CD14-positive monocyte (primary cell): ENCODE measurements at regions not wholly inside any gene's neighbourhood (a gene's known extent, or its start where the extent isn't known, plus 50 kb on each side); places are given as distances from the start of the nearest gene placed in this dataset.
"Not testable (repeated sequence)": the region's sequence is repeated elsewhere in the genome, so short reads cannot be mapped to it uniquely, and the experiment has no call there.

Experiments used
- DNase-seq, 3 donors: peaks; one replicate each; pipeline ENCODE4 v3.0.0-alpha.2; 2011 to 2022
- H2AFZ ChIP-seq: 2 replicates; pipeline ENCODE4 v1.6.0; 2012; ENCODE audit warnings: mild to moderate bottlenecking, low read depth, low read length, inconsistent platforms; ENCODE audit not compliant: insufficient read depth, poor library complexity, severe bottlenecking
- H3K27ac ChIP-seq, 2 donors: 1 replicate in 1 of 2; 2 replicates in 1 of 2; pipeline ENCODE4 v1.5.1; 2012 to 2013; ENCODE audit warnings: low read length in 2 of 2, control low read depth in 1 of 2, inconsistent platforms in 1 of 2, low read depth in 1 of 2, mild to moderate bottlenecking in 1 of 2
- H3K27me3 ChIP-seq, 2 donors: one replicate each; pipeline versions ENCODE4 v1.6.0 to v1.6.1; 2011 to 2013; ENCODE audit warnings: low read length in 2 of 2; ENCODE audit not compliant: control insufficient read depth in 2 of 2, insufficient read depth in 2 of 2
- H3K36me3 ChIP-seq, 2 donors: replicated peaks in 1 of 2; 1 replicate in 1 of 2; 2 replicates in 1 of 2; pipeline versions ENCODE4 v1.5.1 to v1.6.1; 2012 to 2013; ENCODE audit warnings: low read length in 2 of 2, control low read depth in 1 of 2, inconsistent platforms in 1 of 2, mild to moderate bottlenecking in 1 of 2; ENCODE audit not compliant: insufficient read depth in 2 of 2, control insufficient read depth in 1 of 2
- H3K4me1 ChIP-seq, 2 donors: 1 replicate in 1 of 2; 2 replicates in 1 of 2; pipeline versions ENCODE4 v1.5.1 to v1.6.1; 2012 to 2013; ENCODE audit warnings: low read length in 2 of 2, control low read depth in 1 of 2, inconsistent platforms in 1 of 2, mild to moderate bottlenecking in 1 of 2, moderate library complexity in 1 of 2; ENCODE audit not compliant: insufficient read depth in 2 of 2, control insufficient read depth in 1 of 2
- H3K4me2 ChIP-seq: replicated peaks from 2 replicates; pipeline ENCODE3; 2012; ENCODE audit warnings: low read length, moderate library complexity, mild to moderate bottlenecking; ENCODE audit not compliant: poor library complexity, severe bottlenecking; ENCODE audit errors: extremely low read depth
- H3K4me3 ChIP-seq, 3 experiments: fragments of 200-600 bp in 1 of 3; sonication (generic) in 1 of 3; replicated peaks in 1 of 3; 1 replicate in 2 of 3; 2 replicates in 1 of 3; pipeline ENCODE4 v1.5.1; 2011 to 2013; ENCODE audit warnings: low read length in 3 of 3, mild to moderate bottlenecking in 3 of 3, control low read depth in 2 of 3, low read depth in 2 of 3, inconsistent platforms in 1 of 3, moderate library complexity in 1 of 3
- H3K79me2 ChIP-seq: 2 replicates; pipeline ENCODE4 v1.6.0; 2012; ENCODE audit warnings: mild to moderate bottlenecking, control low read depth, inconsistent platforms, low read length, moderate library complexity; ENCODE audit not compliant: insufficient read depth
- H3K9ac ChIP-seq: 2 replicates; pipeline ENCODE4 v1.6.0; 2017; ENCODE audit warnings: low read length, mild to moderate bottlenecking; ENCODE audit not compliant: insufficient read depth, poor library complexity, severe bottlenecking
- H3K9me3 ChIP-seq, 2 donors: replicated peaks in 1 of 2; 1 replicate in 1 of 2; 2 replicates in 1 of 2; pipeline versions ENCODE4 v1.5.1 to v1.6.1; 2012 to 2013; ENCODE audit warnings: low read length in 2 of 2, control low read depth in 1 of 2; ENCODE audit not compliant: control insufficient read depth in 1 of 2, insufficient read depth in 1 of 2
- H4K20me1 ChIP-seq: 2 replicates; pipeline ENCODE4 v1.6.0; 2012; ENCODE audit warnings: mild to moderate bottlenecking, low read length, control low read depth, moderate library complexity; ENCODE audit not compliant: insufficient read depth
- H3K27ac Mint-ChIP-seq, 7 donors: one replicate each; pipeline ENCODE4 v1.8.0; 2020; ENCODE audit warnings: mild to moderate bottlenecking in 7 of 7, mixed read lengths in 7 of 7, moderate library complexity in 6 of 7, inconsistent platforms in 2 of 7
- H3K27me3 Mint-ChIP-seq, 3 donors: one replicate each; pipeline ENCODE4 v1.8.0; 2021 to 2022; ENCODE audit warnings: low read depth in 3 of 3, mild to moderate bottlenecking in 3 of 3, mixed read lengths in 3 of 3, moderate library complexity in 3 of 3, inconsistent platforms in 1 of 3
- H3K36me3 Mint-ChIP-seq, 2 donors: one replicate each; pipeline ENCODE4 v1.8.0; 2020; ENCODE audit warnings: mixed read lengths in 2 of 2, inconsistent platforms in 1 of 2, mild to moderate bottlenecking in 1 of 2
- H3K4me1 Mint-ChIP-seq: one replicate; pipeline ENCODE4 v1.8.0; 2020; ENCODE audit warnings: mild to moderate bottlenecking, mixed read lengths
- H3K4me3 Mint-ChIP-seq, 2 donors: one replicate each; pipeline ENCODE4 v1.8.0; 2020; ENCODE audit warnings: mild to moderate bottlenecking in 2 of 2, mixed read lengths in 2 of 2, moderate library complexity in 1 of 2
- H3K9me3 Mint-ChIP-seq, 7 donors: one replicate each; pipeline ENCODE4 v1.8.0; 2020 to 2022; ENCODE audit warnings: mixed read lengths in 7 of 7, mild to moderate bottlenecking in 6 of 7, moderate library complexity in 6 of 7, inconsistent platforms in 2 of 7
- CTCF ChIP-seq: fragments of 200-600 bp; IDR thresholded peaks from one replicate; pipeline ENCODE4 v1.8.0; 2022; ENCODE audit warnings: antibody characterized with exemption, mild to moderate bottlenecking
- WGBS: methylation state at CpG from one replicate; pipeline ENCODE4 v1.1.5; 2013; ENCODE audit warnings: missing lambda C conversion rate; ENCODE audit not compliant: insufficient coverage; 5-methylcytosine and 5-hydroxymethylcytosine counted together
- intact Hi-C, 2 donors: fragments of 100-400 bp; cut with micrococcal nuclease; formaldehyde crosslinking; loops; one replicate each; pipeline versions ENCODE4 v1.15.0 to v1.15.1; 2023

DNA sequence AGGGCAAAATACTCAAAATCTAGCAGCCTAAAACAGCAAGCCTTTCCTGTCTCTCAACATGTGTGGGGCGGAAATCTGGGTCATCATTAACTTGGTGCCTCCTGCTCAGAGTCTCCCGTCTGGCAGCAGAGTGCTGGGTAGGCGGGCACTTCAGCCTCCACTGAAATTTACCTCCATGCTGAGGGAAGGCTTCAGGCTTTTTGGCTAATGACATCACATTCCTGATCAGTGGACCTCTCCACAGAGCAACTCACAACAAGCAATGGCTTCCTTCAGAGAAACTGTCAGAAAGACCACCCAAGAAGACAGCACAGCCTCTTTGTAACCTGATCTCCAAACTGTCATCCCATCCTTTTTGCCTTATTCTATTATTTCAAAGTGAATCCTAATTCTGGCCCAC is 1109.0 kb downstream of the UQCRFS1 start:
- Histone ChIP-seq H3K36me3 (no peaks in the 10 kb centered on the region), H3K79me2 (no peaks in the 10 kb centered on the region), H3K4me2 (no peak overlapping the region), H3K27me3 (no peaks in the 10 kb centered on the region), H3K27ac (no peak overlapping the region), H3K4me1 (no peaks in the 10 kb centered on the region), H3K9ac (no peak overlapping the region), H3K4me3 (no peak overlapping the region), H2AFZ (no peak overlapping the region), H3K9me3 (peaks cover 24 to 26% of the 10 kb centered on the region in 2 donors), H4K20me1 (no peaks in the 10 kb centered on the region)
- WGBS, result 40% methylated on average over 1 of the region's 3 CpGs
- H3K4me3 Mint-ChIP-seq, result no peak overlapping the region
- TF ChIP-seq CTCF, result no peak
- intact Hi-C loops, result no loop called here
- H3K27ac Mint-ChIP-seq, result peak overlapping the region in 1 of 7 donors; percentile 44
- no peaks in the 10 kb centered on the region for H3K4me1 Mint-ChIP-seq
- H3K9me3 Mint-ChIP-seq, result peaks cover 3 to 22% (median 11%) of the 10 kb centered on the region in 7 donors
- H3K27me3 Mint-ChIP-seq, result no peaks in the 10 kb centered on the region
- no peak for DNase-seq
- H3K36me3 Mint-ChIP-seq, result no peaks in the 10 kb centered on the region

DNA sequence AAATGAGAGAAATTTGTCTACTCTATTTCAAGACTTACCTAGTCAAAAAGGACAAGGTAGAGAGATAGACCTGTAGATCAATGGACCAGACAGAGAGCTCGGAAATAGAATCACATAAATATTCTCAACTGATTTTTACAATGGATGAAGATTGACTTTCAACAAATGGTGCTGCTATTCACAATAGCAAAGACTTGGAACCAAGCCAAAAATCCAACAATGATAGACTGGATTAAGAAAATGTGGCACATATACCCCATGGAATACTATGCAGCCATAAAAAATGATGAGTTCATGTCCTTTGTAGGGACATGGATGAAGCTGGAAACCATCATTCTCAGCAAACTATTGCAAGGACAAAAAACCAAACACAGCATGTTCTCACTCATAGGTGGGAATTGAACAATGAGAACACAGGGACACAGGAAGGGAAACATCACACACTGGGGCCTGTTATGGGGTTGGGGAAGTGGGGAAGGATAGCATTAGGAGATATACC is 1128.2 kb downstream of the UQCRFS1 start:
- H3K27ac ChIP-seq, H3K4me1 Mint-ChIP-seq, DNase-seq, H3K4me3 ChIP-seq, H3K4me2 ChIP-seq, H3K36me3 Mint-ChIP-seq, H3K27me3 Mint-ChIP-seq, H4K20me1 ChIP-seq, H3K27me3 ChIP-seq, H3K36me3 ChIP-seq, H3K79me2 ChIP-seq, H3K9ac ChIP-seq, H3K4me1 ChIP-seq, H2AFZ ChIP-seq, H3K4me3 Mint-ChIP-seq, H3K27ac Mint-ChIP-seq, intact Hi-C loops: not testable (repeated sequence)
- H3K9me3 Mint-ChIP-seq, result peaks cover 5 to 25% (median 15%) of the 10 kb centered on the region in 7 donors
- peaks cover 17 to 31% of the 10 kb centered on the region in 2 donors for H3K9me3 ChIP-seq
- WGBS, result no CpG with 5 or more reads among the region's 1 CpG
